ENCODE measurements at regions not wholly inside any gene's neighbourhood (a gene's known extent, or its start where the extent isn't known, plus 50 kb on each side); places are given as distances from the start of the nearest gene placed in this dataset.
A peak's percentile ranks its signal among the peaks of the same experiment; 100 is the strongest.

DNA sequence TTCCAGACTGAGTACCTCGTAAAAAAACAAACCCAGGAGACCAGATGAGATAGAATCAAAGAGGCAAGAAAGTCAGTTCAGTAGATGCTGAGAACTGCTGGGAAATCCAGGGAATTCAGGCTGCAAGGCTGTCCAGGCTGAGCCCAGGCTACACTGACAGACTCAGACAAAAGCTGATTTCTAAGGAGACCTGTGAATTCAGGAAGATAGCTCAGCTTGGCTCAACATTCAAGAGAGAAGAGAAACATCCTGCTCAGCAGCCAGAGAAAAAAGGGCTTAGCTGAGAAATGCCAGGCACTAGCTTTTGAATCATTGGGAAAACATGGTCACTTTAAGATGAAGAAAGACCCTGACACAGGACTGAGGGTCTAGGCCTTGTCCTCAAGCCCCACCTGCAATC is 118.2 kb upstream of the SLC44A1 start:
- TF ChIP-seq POLR2AphosphoS5 (IDR thresholded peaks at IDR 0.05) (no peak), POLR2A (IDR thresholded peaks at IDR 0.05) (no peak), EP300 (IDR thresholded peaks at IDR 0.05) (no peak)
- TF ChIP-seq, protein P1, sequence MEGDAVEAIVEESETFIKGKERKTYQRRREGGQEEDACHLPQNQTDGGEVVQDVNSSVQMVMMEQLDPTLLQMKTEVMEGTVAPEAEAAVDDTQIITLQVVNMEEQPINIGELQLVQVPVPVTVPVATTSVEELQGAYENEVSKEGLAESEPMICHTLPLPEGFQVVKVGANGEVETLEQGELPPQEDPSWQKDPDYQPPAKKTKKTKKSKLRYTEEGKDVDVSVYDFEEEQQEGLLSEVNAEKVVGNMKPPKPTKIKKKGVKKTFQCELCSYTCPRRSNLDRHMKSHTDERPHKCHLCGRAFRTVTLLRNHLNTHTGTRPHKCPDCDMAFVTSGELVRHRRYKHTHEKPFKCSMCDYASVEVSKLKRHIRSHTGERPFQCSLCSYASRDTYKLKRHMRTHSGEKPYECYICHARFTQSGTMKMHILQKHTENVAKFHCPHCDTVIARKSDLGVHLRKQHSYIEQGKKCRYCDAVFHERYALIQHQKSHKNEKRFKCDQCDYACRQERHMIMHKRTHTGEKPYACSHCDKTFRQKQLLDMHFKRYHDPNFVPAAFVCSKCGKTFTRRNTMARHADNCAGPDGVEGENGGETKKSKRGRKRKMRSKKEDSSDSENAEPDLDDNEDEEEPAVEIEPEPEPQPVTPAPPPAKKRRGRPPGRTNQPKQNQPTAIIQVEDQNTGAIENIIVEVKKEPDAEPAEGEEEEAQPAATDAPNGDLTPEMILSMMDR (IDR thresholded peaks at IDR 0.05), result no peak
- Histone ChIP-seq H3K36me3 (no peaks in the 10 kb centered on the region), H3K9me3 (no peaks in the 10 kb centered on the region), H3K4me1 (peaks cover 13 to 21% (median 14%) of the 10 kb centered on the region in 4 donors), H3K4me3 (no peak overlapping the region), H3K27ac (no peak overlapping the region), H3K27me3 (no peaks in the 10 kb centered on the region)
- no peak for ATAC-seq (ENCODE audit: low FRiP score in 2 of 2)
- 90 to 96% methylated on average over 1 of the region's 1 CpG for WGBS, 2 donors
- DNase-seq, result no peak

DNA sequence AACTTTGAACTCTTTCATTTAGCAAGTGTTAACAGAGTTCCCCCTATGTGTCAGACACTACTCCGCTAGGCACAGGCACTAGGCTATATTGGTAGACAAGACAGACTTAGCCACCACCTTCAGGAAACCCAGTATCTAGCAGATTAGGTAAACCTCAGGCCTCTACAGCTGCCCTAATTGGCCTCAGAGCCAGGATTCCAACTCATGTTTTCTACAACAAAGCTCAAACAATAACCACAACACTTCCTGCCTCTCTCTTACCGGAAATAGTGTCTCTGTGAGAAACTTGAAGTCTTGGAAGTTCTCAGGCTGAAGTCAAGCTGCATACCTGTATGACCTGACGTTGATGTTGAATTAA is 116.6 kb upstream of the SLC44A1 start:
- no peak overlapping the region for H3K4me3 ChIP-seq
- peak overlapping the region in 3 of 4 donors; percentile 3 to 44 (median 26) for H3K27ac ChIP-seq
- no peaks in the 10 kb centered on the region for H3K27me3 ChIP-seq
- ATAC-seq (ENCODE audit: low FRiP score in 2 of 2) (peak in 1 of 2 donors; percentile 47), DNase-seq (no peak)
- H3K4me1 ChIP-seq, result peaks cover 13 to 21% (median 14%) of the 10 kb centered on the region in 4 donors
- no peaks in the 10 kb centered on the region for H3K36me3 ChIP-seq
- 29 to 33% methylated on average over 3 of the region's 3 CpGs for WGBS, 2 donors
- TF ChIP-seq, protein P1 (IDR thresholded peaks at IDR 0.05), result no peak
- TF ChIP-seq EP300 (IDR thresholded peaks at IDR 0.05) (no peak), POLR2AphosphoS5 (IDR thresholded peaks at IDR 0.05) (peak in 1 of 2 donors; percentile 24), POLR2A (IDR thresholded peaks at IDR 0.05) (no peak)
- H3K9me3 ChIP-seq, result no peaks in the 10 kb centered on the region

DNA sequence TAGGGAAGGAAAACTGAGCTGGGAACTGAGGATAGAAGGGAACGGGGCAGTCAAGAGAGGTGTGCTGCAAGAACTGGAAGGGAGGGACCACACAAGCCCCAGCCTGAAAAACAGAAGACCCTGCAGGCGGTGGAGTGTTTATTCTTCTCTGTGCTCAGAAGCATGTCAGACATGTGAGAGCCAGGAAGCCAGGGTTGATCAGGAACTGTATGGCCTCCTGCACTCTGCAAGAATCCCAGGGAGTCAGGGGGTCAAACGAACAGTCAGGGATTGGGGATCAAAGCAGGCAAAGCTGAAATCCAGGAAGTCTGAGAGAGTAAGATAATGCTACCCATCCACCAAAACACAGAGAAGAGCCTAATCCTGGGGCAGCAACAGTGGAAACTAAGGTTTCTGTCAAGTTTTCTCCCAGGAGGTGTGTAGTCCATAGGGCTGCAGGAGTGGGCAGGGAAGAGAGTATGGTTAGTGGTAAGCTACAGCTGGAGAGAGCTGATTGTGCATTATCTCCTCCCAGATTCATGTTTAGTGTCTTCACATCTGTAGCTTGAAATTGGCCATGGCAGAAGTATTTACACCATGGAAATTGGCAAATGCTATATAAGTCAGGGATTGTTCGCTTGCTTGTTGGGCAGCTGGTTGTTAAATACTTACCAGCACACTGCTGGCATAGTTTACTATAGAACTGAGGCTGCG is 115.4 kb upstream of the SLC44A1 start:
- Histone ChIP-seq H3K36me3 (no peaks in the 10 kb centered on the region), H3K4me1 (peaks cover 13 to 21% (median 14%) of the 10 kb centered on the region in 4 donors), H3K27me3 (no peaks in the 10 kb centered on the region), H3K9me3 (no peaks in the 10 kb centered on the region), H3K4me3 (no peak overlapping the region), H3K27ac (no peak overlapping the region)
- 72 to 80% methylated on average over 5 of the region's 5 CpGs for WGBS, 2 donors
- TF ChIP-seq POLR2A (IDR thresholded peaks at IDR 0.05), result no peak
- no peak for DNase-seq
- ATAC-seq (ENCODE audit: low FRiP score in 2 of 2), result no peak

DNA sequence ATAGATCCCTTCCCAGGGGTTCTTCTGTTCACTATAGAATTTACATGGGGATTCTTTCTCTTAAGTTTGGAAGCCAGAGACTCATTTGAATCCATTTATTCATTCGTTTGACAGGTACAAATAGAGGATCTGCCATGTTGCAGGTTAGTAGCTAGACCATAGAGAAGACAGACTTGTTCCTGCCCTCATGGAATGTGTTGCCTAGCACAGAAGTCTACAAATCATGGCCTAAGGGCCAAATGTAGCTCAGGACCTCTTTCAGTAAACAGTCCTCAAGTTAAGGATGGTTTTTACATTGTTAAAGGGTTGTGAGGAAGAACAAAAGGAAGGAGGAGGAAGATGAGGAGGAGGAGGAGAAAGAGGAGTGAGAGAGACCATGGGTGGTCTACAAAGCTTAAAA is 114.7 kb upstream of the SLC44A1 start:
- Histone ChIP-seq H3K27ac (no peak overlapping the region), H3K36me3 (no peaks in the 10 kb centered on the region), H3K27me3 (no peaks in the 10 kb centered on the region), H3K4me3 (no peak overlapping the region), H3K4me1 (peaks cover 13 to 21% (median 14%) of the 10 kb centered on the region in 4 donors), H3K9me3 (no peaks in the 10 kb centered on the region)
- ATAC-seq (ENCODE audit: low FRiP score in 2 of 2), result no peak
- DNase-seq, result no peak
- WGBS, 2 donors, result 95 to 100% methylated on average over 1 of the region's 1 CpG
- TF ChIP-seq EP300 (IDR thresholded peaks at IDR 0.05) (no peak), POLR2AphosphoS5 (IDR thresholded peaks at IDR 0.05) (no peak), POLR2A (IDR thresholded peaks at IDR 0.05) (no peak)
- TF ChIP-seq, protein P1 (IDR thresholded peaks at IDR 0.05), result no peak

DNA sequence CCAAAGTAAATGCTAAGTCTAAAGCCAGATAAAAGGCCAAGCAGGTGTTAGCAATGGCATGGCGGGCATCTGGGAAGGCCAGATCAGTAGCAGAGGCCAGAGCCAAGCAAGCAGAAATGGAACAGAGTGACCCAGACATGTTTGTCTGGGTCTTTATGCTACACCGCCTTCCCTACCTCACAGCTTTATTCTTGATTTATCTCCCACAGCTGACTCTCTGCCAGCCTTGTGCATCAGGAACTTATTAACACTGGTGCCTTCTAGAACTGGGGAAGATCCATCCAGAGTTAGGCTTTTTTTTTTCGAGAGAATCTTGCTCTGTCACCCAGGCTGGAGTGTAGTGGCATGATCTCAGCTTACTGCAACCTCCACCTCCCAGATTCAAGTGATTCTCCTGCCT is 112.5 kb upstream of the SLC44A1 start:
- H3K4me1 ChIP-seq, result peaks cover 12 to 19% (median 12%) of the 10 kb centered on the region in 4 donors
- no peak overlapping the region for H3K27ac ChIP-seq
- WGBS, 2 donors, result 81 to 87% methylated on average over 3 of the region's 3 CpGs
- ATAC-seq (ENCODE audit: low FRiP score in 2 of 2) (no peak), DNase-seq (no peak)
- H3K36me3 ChIP-seq, result no peaks in the 10 kb centered on the region
- no peaks in the 10 kb centered on the region for H3K27me3 ChIP-seq
- H3K9me3 ChIP-seq, result no peaks in the 10 kb centered on the region
- no peak overlapping the region for H3K4me3 ChIP-seq
- TF ChIP-seq, protein P1 (IDR thresholded peaks at IDR 0.05), result no peak
- no peak for TF ChIP-seq EP300 (IDR thresholded peaks at IDR 0.05)
- no peak for TF ChIP-seq POLR2AphosphoS5 (IDR thresholded peaks at IDR 0.05)
- no peak for TF ChIP-seq POLR2A (IDR thresholded peaks at IDR 0.05)

All from upper lobe of left lung (tissue), 6 donors.